ENCODE measurements at regions not wholly inside any gene's neighbourhood (a gene's known extent, or its start where the extent isn't known, plus 50 kb on each side); places are given as distances from the start of the nearest gene placed in this dataset.

- FAIRE-seq, result no peak
- no peak for DNase-seq (ENCODE audit: low read depth in 1 of 2, low spot score in 2 of 2)
- H3K4me2 ChIP-seq (ENCODE audit: insufficient read depth in 1 of 2, low read depth in 2 of 2, low read length in 2 of 2), result no peak overlapping the region
- peak; percentile 44 for TF ChIP-seq TEAD4 (IDR thresholded peaks at IDR 0.05; ENCODE audit: low read depth, low read length)
Measured at GRCh38 chr9:105973951-105974351, 279.6 kb downstream of the TMEM38B start.

More at GRCh38 chr9:105973951-105974351, 279.6 kb downstream of the TMEM38B start:
- H3K27me3 ChIP-seq (replicated peaks in 1 of 4; ENCODE audit: control insufficient read depth in 3 of 4, extremely low read depth in 1 of 4, insufficient read depth in 3 of 4, low read length in 3 of 4), result peaks cover 0 to 10% (median 6%) of the 10 kb centered on the region in 4 experiments; a peak in 4 of 7 replicates
- no peak overlapping the region for H2BK12ac ChIP-seq (ENCODE audit: low read depth, low read length)
- no peak overlapping the region for H2AFZ ChIP-seq (ENCODE audit: low read length)
- H3K9me3 ChIP-seq (ENCODE audit: insufficient read depth in 2 of 2, low read depth in 1 of 2, low read length in 1 of 2), result no peaks in the 10 kb centered on the region
- peaks cover 0 to 9% (median 0%) of the 10 kb centered on the region in 4 experiments; a peak in 3 of 7 replicates for H3K4me1 ChIP-seq (replicated peaks in 1 of 4; ENCODE audit: control insufficient read depth in 3 of 4, insufficient read depth in 4 of 4, low read length in 3 of 4)
- no peak overlapping the region for H3K27ac ChIP-seq (ENCODE audit: low read depth, low read length)
- no peak overlapping the region for H4K5ac ChIP-seq (ENCODE audit: insufficient read length, low read depth, low read length)
- no peaks in the 10 kb centered on the region for H3K23me2 ChIP-seq (ENCODE audit: low read depth, low read length)
- 72% methylated on average over 3 of the region's 3 CpGs; no CpG with 5 or more reads in 1 of the 2 experiments for WGBS, 2 experiments (ENCODE audit: extremely low coverage in 1 of 2, insufficient coverage in 1 of 2, insufficient read length in 1 of 2, insufficient replicate concordance in 2 of 2, low coverage in 1 of 2, low lambda C conversion rate in 2 of 2, missing lambda C conversion rate in 1 of 2)
- H2BK120ac ChIP-seq (replicated peaks; ENCODE audit: low read depth, low read length), result no peak overlapping the region
- no peaks in the 10 kb centered on the region for H3K36me3 ChIP-seq (ENCODE audit: control insufficient read depth in 2 of 4, insufficient read depth in 4 of 4, low read length in 3 of 4)
- H3K23ac ChIP-seq (ENCODE audit: insufficient read length), result no peak overlapping the region
- no peak overlapping the region for H3K18ac ChIP-seq (ENCODE audit: extremely low read depth, low read length)
- peaks cover 0 to 2% of the 10 kb centered on the region in 2 experiments for H4K20me1 ChIP-seq (replicated peaks in 1 of 2; ENCODE audit: control insufficient read depth in 1 of 2, insufficient read depth in 2 of 2, low read length in 2 of 2)
- no peak overlapping the region for H4K8ac ChIP-seq (ENCODE audit: extremely low read depth, insufficient read depth, low read length)
- no peak overlapping the region for H3K56ac ChIP-seq (replicated peaks; ENCODE audit: insufficient read length, low read depth, low read length)
- no peak overlapping the region for H3K4ac ChIP-seq (replicated peaks; ENCODE audit: insufficient read length, low read depth, low read length)
- H3K79me1 ChIP-seq (ENCODE audit: low read depth, low read length), result no peaks in the 10 kb centered on the region
- no peak overlapping the region for H2BK20ac ChIP-seq (ENCODE audit: low read length)
- H2BK5ac ChIP-seq (ENCODE audit: low read depth, low read length), result no peak overlapping the region
- H3K4me3 ChIP-seq (ENCODE audit: extremely low read depth in 1 of 4, insufficient read depth in 2 of 4, low read depth in 3 of 4, low read length in 4 of 4), result no peak overlapping the region
- no peak overlapping the region for H2AK5ac ChIP-seq (ENCODE audit: low read depth, low read length)
- ChIA-PET CTCF (ENCODE audit: partially characterized antibody) (interaction anchor here (0.5 to 1.4 kb wide), 8 partner anchors 19 to 747 kb away, joined by 3 to 5 read pairs (median 3); no protein-coding TSS in a partner anchor), POLR2A (ENCODE audit: partially characterized antibody) (interaction anchor here (1.3 to 1.6 kb wide), 2 partner anchors 16 to 63 kb away, joined by 3 to 4 read pairs; no protein-coding TSS in a partner anchor)
- no peak overlapping the region for H3K14ac ChIP-seq (ENCODE audit: insufficient read length)
- H2BK15ac ChIP-seq (ENCODE audit: low read length), result no peak overlapping the region
- no peak overlapping the region for H3K9ac ChIP-seq (replicated peaks in 1 of 4; ENCODE audit: extremely low read depth in 1 of 4, low read depth in 3 of 4, low read length in 3 of 4)
- no peaks in the 10 kb centered on the region for H3K79me2 ChIP-seq (ENCODE audit: control insufficient read depth in 1 of 2, insufficient read depth in 2 of 2, low read length in 2 of 2)
- no peak overlapping the region for H4K91ac ChIP-seq (replicated peaks; ENCODE audit: insufficient read length, low read length)

Measured in H1 (cell line).